Non-pigmented ciliary epithelial cell (primary cell): ENCODE measurements at regions not wholly inside any gene's neighbourhood (a gene's known extent, or its start where the extent isn't known, plus 50 kb on each side); places are given as distances from the start of the nearest gene placed in this dataset.
"Not testable (repeated sequence)": the region's sequence is repeated elsewhere in the genome, so short reads cannot be mapped to it uniquely, and the experiment has no call there.

Source experiments
- DNase-seq: peaks from one replicate; pipeline ENCODE4 v3.0.0-alpha.2; 2010; ENCODE audit warnings: low read depth

DNA sequence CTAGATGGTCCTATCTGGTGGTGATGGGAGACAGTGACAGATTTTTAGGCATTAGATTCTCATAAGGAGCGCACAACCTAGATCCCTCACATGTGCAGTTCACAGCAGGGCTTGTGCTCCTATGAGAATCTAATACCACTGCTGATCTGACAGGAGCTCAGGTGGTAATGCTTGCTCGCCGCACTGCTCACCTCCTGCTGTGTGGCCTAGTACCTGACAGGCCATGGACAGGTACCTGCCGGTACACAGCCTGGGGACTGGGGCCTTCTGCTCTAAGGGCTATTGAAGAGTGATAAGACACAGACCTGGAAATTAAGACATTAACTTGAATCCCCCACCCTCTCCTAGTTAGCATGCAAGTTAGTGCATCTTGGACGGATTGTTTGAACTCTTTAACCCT, 64.4 kb downstream of the KLRB1 start:
- not testable (repeated sequence) for DNase-seq

DNA sequence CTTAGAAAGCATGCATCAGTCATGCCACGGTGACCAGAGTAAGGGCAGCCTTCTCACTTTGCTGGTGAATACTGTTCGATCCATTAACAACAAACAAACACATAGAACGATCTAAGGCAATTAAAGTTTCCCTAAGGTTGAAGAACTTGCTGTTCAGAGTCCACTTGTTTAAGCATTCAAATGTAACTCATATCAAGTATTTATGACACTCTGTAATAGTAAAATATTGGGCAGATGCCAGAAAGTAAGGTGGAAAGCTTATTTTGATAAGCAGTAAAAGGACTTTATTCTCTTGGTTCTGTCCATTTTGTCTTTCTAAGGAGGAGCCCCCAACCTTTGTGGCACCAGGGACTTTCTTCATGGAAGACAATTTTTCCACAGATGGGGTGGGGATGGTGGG, 64.9 kb downstream of the KLRB1 start:
- not testable (repeated sequence) for DNase-seq

DNA sequence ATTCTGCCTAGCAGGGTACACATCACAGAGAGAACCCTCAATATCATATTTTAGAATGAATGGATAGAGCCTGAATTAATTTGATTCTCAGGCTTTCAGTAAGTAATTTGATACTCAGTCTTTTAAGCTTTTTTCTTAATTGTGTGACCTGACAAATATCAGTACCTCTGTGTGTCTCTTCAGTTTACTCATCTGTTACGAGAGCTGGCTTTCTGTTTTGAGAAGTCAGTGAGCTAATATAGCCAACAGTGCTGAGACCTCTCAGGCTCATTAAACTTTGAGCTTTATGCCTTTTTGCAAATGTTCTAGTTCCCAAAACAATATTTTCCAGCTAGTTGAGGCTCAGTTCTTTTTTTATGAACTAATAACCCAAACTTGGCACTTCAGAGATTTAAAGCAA, 91.8 kb downstream of the KLRB1 start:
- not testable (repeated sequence) for DNase-seq

DNA sequence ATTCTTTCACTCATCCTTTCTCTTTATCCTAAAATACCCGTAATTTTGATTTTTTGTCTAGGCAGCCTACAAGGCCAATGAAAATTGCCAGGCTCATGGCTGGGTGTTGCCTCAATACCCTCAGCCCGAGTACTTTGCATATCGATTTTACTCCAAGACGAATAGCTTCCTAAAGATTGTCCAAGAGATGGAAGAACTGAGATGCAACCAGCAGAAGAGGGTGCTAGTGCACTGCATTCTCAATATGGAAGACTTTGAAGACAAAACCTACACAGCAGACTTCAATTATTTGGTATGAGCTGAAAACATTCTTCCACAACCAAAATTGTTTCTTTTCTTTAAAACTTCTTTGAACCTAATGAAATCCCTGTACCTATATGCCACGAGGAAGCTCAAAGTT, 95.0 kb downstream of the KLRB1 start:
- not testable (repeated sequence) for DNase-seq

DNA sequence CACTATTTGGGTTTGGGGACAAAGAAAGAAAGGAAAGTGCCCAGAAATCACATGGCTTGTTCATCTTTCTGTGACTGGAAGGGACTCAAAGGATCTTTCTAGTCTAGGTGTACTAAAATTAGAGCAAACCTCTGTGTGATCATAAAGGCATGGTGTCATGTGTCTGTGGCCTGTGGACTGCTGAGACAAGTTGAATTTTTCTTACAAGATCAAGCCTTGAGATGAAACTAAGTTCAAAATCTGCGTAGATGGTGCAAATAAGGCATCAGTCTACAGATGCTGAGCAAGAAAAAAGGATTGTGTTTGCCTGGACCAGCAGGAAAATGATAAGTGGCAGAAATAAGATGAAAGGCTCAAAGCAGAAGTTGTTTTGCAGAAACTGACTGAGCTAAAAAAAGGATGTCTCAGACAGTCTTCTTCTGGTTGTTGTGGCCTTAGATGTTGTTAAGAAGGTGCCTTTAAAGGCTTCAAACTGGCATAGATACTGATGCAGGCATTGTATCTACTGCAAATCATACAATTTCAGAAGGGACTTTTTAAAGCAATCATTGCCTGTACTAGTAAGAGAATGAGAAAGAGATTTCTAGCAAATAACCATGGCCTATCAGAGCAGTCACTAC, 97.2 kb downstream of the KLRB1 start:
- not testable (repeated sequence) for DNase-seq

DNA sequence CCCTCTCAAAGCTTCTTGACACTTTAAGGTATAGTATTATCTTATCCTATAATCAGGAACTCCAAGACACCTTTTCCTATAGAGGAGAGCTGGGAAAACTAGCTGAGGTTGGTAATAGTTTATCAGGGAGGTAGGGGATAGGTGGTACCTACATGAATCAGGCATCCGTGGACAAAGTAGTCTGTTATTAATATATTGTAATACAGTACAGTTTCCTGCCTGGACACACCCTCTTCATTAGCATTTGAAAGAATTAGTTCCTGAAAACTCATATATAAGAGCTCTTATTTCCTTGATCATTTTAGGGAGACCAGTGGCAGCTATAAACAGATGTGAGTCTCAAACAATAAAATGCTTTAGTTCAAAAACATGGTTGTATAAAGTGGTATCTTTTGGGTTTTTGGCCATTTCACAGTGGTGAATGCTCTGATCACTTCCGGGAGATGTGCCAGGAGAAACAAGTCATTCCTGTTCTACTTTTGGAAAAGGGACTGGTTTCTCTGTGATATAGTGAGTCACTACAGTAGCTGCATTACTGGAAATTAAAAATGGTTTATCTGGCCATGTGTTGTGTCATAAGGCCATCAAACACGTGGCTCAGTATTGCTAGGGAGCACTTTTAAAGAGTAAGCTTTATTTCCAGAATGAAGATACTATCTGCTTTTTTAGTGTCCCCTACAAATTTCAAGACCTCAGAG, 98.1 kb downstream of the KLRB1 start:
- DNase-seq: peak; percentile 6

DNA sequence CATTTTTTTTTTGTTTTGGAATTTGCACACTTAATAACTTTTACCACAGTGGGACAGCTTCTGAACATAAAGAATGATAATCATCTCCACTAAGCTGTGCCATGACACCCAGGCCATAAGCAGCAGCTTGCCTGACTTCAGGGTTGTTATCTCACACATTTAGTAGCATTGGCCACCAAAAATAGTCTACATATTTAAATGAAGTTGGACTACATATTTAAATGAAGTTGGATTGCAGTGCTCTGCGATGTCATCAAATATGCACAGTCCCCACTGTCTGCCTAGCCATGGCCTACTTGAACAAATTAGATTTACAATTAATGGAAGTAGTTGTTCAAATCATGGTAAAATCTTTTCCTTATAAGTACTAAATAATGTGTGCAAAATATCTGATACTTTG, 101.0 kb downstream of the KLRB1 start:
- no peak for DNase-seq

DNA sequence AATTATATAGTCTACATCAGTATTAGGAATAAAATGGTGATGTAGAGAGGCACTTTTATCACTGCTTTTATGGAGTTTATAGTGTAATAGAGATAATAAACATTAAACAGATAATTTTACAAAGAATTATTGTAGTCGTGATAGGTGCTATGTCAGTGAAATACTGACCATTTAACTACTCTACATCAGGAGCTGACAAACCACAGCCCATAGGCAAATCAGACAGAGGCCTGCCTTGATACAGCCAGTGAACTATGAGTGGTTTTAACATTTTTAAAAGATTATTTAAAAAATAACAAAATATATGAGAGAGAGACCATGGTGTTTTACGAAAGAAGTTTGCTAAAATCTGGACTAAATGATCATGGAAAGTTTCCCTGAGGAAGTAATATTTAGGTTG, 104.3 kb downstream of the KLRB1 start:
- DNase-seq: not testable (repeated sequence)

DNA sequence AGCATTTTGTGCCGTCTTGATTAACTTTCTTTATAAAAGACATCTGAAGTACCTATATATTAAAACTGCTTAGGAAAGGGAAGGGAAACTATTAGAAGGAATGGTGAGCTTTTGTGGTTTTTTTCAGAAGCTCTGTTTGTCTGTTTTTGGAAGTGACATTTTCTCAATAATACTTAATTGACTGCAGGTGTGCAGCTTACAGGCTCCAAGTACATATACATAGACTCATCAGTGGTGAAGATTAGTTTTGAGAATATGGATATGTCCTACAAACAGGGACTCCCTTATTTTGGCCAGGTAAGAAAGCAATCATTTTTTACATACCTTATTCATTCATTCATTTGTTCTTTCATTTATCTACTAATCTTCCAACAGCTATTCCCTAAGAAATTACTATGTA, 104.9 kb downstream of the KLRB1 start:
- not testable (repeated sequence) for DNase-seq

DNA sequence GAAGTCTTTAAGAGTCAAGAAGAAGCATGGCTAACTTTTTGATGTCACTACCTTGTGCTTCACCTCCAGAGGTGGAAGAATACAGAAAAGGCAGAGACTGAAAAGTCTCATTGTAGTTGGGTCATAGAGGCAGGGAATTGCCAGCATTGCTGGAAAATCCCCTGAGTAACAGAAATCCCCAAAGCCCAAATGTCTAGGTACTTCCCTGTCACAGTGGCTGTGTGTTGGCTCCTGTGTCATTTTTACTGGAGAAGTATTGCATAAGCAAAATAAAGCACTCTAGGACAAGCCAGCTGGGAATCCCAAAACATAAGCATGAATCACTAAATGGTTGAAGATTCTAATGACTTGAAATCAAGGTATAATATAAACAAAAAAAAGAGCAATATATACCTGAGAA, 114.4 kb downstream of the KLRB1 start:
- DNase-seq: not testable (repeated sequence)

DNA sequence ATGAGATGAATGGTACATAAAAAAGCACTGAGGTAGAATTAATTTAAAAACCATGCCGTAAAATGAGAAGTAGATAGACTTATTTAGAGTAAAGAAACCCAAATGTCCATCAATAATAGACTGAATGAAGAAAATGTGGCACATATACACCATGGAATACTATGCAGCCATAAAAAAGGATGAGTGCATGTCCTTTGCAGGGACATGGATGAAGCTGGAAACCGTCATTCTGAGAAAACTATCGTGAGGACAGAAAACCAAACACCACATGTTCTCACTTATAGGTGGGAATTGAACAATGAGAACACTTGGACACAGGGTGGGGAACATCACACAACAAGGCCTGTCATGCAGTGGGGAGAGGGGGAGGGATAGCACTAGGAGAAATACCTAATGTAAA, 126.4 kb downstream of the KLRB1 start:
- DNase-seq: not testable (repeated sequence)

DNA sequence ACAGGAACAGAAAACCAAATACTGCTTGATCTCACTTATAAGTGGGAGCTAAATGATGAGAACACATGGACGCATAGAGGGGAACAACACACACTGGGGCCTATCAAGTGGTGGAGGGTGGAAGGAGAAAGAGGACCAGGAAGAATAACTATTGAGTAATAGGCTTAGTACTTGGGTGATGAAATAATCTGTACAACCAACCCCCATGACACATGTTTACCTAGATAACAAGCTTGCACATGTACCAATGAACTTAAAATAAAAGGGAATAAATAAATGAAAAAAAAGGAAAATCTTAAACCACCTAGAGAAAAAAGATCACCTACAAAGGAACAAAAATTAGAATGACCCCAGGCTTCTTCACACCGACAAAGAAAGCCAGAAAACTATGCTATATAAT, 133.5 kb downstream of the KLRB1 start:
- not testable (repeated sequence) for DNase-seq

DNA sequence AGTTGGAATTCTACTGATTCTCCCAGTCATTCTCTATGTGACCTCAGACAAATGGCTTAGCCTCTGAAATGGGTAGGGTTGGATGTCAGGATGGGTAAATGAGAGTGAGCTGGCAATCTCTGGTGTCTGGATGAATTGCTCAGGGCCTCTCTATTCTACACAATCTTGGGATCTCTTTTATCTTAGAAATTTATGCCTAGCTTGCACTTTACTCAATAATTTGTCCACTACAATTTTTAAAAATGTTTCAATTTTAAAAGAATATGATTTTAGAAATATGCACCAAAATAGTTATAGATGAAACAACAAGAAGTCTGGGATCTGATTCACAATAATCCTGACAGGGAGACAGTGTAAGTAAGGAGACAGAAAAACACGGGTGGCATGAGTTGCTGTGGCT, 134.1 kb downstream of the KLRB1 start:
- DNase-seq: not testable (repeated sequence)

DNA sequence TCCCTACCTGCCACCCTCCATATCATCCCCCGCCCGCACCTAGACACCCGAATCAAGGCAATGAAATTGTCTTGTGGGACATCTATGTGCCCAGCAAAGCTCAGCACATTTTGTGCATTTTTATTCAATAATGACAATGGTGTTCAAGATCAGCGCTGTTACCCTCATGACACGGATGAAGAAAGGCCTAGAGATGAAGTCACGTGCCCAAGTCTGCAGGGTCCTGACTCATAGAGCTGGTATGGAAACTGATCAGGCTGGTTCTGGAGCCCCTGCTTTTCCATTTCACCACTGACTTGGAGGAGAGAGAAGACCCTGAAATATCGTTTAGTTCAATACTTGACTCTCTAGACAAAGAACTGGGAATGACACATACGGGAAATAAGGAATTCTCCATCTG, 136.2 kb downstream of the KLRB1 start:
- DNase-seq: not testable (repeated sequence)

DNA sequence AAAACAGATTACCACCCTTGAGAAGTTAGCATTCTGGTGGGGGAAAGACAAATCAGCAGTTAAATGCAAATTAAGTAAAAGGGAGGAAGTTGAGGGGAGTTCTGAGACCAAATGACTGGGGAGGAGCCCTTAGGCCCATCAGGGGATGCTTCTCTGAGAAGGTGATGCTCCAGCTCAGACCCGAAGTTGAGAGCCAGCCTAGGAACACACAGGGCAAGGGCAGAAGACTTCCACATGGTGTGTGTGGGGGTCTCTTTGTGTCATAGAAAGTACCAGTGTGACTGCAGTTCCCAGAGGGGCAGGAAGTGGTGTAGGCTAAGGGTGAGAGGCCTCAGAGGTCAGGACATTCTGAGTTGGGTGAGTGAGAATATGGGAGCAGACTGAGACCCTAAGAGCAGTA, 137.3 kb downstream of the KLRB1 start:
- not testable (repeated sequence) for DNase-seq

DNA sequence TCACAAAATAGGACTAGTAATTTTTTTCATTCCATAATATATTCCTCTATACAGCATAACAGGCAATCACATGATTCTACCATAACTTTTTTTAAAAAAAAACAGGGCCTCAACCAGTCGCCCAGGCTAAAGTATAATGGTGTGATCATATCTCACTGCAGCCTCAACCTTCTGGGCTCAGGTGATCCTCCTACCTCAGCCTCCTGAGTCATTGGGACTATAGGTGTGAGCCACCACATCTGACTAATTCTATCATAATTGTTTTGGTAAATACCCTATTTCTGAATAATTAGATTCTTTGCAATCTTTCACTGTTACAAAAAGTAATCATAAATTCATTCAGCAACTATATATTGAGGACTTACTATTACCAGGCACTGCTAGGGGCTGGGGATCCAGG, 137.8 kb downstream of the KLRB1 start:
- DNase-seq: not testable (repeated sequence)

DNA sequence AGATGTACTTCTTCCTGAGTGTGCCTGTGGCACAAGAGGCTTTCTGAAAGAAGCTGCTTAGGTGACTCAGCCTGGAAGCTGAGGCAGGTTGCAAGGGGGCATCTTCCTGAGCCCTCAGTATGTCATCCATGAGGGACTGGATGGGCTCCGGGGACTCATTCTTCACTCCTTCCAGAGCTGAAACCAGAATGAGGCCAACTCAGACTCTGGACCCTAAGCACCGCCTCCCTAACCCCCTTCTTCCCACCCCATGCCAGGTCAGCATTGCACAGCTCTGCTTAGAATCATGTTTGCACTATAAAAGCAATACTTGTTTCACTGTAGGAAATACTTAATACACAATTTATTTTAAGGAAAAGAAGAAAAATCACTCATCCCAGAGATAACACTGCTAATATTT, 138.3 kb downstream of the KLRB1 start:
- DNase-seq: not testable (repeated sequence)

DNA sequence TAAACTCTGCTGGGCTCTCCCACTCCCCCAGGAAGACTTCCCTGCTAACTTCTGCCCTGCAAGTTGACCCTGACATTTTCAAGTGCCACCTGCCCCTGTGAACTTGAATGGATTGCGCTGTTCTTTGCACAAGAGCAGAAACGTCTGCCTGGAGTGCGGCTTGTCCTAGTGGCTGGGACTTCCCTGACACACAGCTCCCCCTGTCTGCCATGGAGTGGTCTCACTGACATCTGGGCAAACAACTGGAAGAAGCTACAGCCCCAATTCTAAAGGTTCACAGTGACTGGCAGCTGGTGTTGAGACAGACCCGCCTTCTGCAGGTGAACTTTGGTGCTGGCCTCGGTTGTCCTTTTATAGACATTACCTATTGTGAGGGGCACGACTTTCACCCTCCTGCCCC, 138.7 kb downstream of the KLRB1 start:
- not testable (repeated sequence) for DNase-seq

DNA sequence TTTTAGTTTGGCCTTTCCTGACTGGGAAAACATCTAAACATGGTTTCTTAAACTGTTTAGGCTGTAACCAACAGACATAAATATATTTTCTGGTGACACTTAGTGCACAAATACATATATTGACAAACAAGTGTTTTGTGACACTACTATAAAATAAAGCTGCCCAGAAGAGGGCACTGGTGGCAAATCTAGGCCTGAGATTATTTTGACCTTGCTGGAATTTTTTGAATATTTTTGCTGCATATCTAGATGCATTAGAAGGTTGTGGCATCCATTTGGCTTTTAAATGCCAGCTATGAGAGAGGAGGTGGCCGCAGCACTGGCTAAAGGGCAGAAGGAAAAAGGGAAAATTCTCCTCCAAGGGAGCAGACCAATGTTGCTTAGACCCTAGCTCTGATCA, 139.6 kb downstream of the KLRB1 start:
- not testable (repeated sequence) for DNase-seq

DNA sequence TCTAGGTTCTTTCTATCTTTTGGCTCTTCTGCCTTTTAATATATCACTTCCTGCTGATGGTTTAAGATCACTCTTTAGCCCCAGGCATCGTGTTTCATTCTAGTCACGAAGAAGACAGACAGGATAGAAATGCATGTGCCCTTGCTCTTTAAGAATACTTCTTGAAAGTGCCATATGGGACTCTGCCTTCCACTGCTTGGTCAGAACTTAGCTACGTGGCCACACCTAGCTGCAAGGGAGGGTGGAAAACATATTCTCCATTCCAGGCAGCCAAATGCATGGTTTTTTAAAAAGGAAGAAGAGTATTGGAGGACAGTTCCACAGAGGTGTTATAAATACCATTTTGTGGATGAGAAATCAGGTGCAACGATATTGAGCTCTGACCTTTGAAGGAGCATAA, 143.3 kb downstream of the KLRB1 start:
- DNase-seq: no peak

DNA sequence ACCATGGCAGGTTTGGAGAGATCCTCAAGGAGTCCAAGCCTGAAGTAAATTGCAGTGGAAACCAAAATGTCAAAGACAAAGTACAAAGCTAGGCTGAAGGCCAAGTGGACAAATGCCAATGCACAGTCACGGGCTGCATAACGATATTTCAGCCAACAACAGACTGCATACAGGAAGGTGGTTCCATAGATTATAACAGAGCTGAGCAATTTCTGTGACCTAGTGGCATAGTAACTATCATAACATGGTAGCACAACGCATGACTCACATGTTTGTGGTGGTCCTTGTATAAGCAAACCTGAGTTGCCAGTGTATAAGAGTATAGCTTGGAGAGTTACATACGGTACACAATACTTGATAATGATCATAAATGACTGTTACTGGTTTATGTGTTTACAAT, 152.2 kb downstream of the KLRB1 start:
- DNase-seq: not testable (repeated sequence)

DNA sequence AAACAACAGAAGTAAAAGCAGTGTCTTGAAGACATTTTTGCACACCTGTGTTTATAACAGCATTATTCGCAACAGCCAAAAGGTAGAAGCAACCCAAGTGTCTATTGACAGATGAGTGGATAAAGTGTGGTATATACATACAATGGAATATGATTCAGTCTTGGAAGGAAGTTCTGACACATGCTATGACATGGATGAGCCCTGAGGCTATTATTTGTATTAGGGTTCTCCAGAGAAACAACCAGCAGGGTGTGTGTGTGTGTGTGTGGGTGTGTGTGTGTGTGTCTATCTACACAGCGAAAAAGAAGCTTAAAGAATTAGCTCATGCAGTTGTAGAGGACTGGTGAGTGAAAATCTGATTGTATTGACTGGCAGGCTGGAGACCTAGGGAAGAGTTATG, 153.7 kb downstream of the KLRB1 start:
- not testable (repeated sequence) for DNase-seq

DNA sequence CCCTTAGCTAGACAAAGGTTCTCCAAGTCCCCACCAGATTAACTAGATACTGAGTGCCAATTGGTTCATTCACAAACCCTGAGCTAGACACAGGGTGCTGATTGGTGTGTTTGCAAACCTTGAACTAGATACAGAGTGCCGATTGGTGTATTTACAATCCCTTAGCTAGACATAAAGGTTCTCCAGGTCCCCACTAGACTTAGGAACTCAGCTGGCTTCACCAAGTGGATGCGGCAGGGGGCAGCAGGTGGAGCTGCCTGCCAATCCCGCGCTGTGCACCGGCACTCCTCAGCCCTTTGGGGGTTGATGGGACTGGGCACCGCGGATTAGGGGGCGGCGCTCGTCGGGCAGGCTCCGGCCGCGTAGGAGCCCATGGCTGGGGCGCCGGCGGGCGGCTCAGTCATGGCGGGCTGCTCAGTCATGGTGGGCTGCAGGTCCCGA, 157.6 kb downstream of the KLRB1 start:
- DNase-seq: not testable (repeated sequence)

DNA sequence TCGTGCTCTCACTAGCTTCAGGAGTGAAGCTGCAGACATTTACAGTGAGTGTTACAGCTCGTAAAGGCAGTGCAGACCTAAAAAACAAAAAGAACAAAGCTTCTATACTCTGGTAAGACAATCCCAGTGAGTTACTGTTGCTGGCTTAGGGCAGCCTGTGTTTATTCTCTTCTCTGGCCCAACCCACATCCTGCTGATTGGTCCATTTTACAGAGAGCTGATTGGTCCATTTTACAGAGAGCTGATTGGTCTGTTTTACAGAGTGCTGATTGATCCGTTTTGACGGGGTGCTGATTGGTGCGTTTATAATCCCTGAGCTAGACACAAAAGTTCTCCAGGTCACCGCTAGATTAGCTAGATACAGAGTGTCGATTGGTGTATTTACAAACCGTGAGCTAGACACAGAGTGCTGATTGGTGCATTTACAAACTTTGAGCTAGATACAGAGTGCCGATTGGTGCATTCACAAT, 158.0 kb downstream of the KLRB1 start:
- not testable (repeated sequence) for DNase-seq
